Astrocyte (in vitro differentiated cells and primary cell): ENCODE measurements at regions not wholly inside any gene's neighbourhood (a gene's known extent, or its start where the extent isn't known, plus 50 kb on each side); places are given as distances from the start of the nearest gene placed in this dataset.

Experiments used
- CTCF ChIP-seq: IDR thresholded peaks from 2 replicates; pipeline ENCODE4 v1.5.1; 2011; ENCODE audit warnings: low read depth, mild to moderate bottlenecking, inconsistent platforms, low read length, moderate library complexity; ENCODE audit not compliant: insufficient read depth
- EZH2 ChIP-seq: IDR thresholded peaks from 2 replicates; pipeline ENCODE4 v1.6.1; 2012; ENCODE audit warnings: mild to moderate bottlenecking, low read length, inconsistent platforms; ENCODE audit not compliant: insufficient read depth

- no peak for TF ChIP-seq CTCF
- TF ChIP-seq EZH2: no peak
Observed at GRCh38 chr13:111907341-111907880, 159.5 kb upstream of the SOX1 start.
